ENCODE measurements at regions not wholly inside any gene's neighbourhood (a gene's known extent, or its start where the extent isn't known, plus 50 kb on each side); places are given as distances from the start of the nearest gene placed in this dataset.

GRCh38 chr4:62571494-62571893, 1371.4 kb downstream of the ADGRL3 start (continued):
- no peak for TF ChIP-seq EZH2phosphoT487 (IDR thresholded peaks at IDR 0.05; ENCODE audit: borderline replicate concordance, low read depth)
- TF ChIP-seq EP300 (IDR thresholded peaks at IDR 0.05; ENCODE audit: borderline replicate concordance in 1 of 2, low read depth in 1 of 2, low read length in 1 of 2), result no peak
- no peak for TF ChIP-seq TEAD4 (IDR thresholded peaks at IDR 0.05; ENCODE audit: borderline replicate concordance, insufficient read depth)
- TF ChIP-seq MAX (IDR thresholded peaks at IDR 0.05; ENCODE audit: low read depth), result no peak
- no peak for TF ChIP-seq RXRA (IDR thresholded peaks at IDR 0.05; ENCODE audit: borderline replicate concordance, low read depth)
- TF ChIP-seq YY1 (IDR thresholded peaks at IDR 0.05; ENCODE audit: low read depth), result no peak
- TF ChIP-seq FOXM1 (IDR thresholded peaks at IDR 0.05; ENCODE audit: low read depth), result no peak

DNA sequence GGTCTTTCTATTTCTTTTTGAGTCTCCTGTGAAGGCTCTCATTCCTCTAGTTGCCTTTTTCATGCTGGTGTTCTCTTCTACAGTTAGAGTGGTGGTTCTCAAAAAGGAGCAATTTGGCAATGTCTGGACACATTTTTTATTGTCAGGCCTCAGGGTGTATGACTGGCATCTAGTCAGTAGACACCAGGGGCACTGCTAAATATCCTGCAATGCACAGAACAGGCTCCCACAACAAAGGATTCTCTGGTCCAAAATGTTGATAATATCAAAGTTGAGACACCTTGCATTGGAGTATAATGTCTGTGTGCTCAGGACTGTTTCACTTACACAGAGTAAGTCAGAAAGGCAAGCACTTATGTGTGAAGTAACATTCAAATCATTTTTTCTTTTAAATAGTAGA, 1360.7 kb downstream of the ADGRL3 start:
- H3F3A ChIP-seq (replicated peaks; ENCODE audit: insufficient read depth), result no peaks in the 10 kb centered on the region
- no peak for TF ChIP-seq CHD2 (IDR thresholded peaks at IDR 0.05; ENCODE audit: low read length, partially characterized antibody)
- peak in 1 of 2 experiments; percentile 38; a peak in 1 of 4 replicates for TF ChIP-seq EP300 (IDR thresholded peaks at IDR 0.05; ENCODE audit: borderline replicate concordance in 1 of 2, low read depth in 1 of 2, low read length in 1 of 2)
- peak; percentile 25; the same call in 1 of the 2 replicates for TF ChIP-seq RCOR1 (IDR thresholded peaks at IDR 0.05; ENCODE audit: low read length)
- peak; percentile 54 for TF ChIP-seq GATA2 (CRISPR knock-in tag; IDR thresholded peaks at IDR 0.05)
- no peak for TF ChIP-seq YY1 (IDR thresholded peaks at IDR 0.05; ENCODE audit: low read depth)
- no peak overlapping the region for H3K9ac ChIP-seq
- CTCF ChIA-PET, result no interaction called here
- no peak overlapping the region for H3K4me2 ChIP-seq
- POLR2A ChIA-PET, result no interaction called here
- H3K27ac ChIP-seq (ENCODE audit: low read depth in 2 of 2, low read length in 1 of 2), result peak overlapping the region in 1 of 2 experiments; percentile 47; a peak in 1 of 4 replicates
- no peaks in the 10 kb centered on the region for H3K36me3 ChIP-seq (replicated peaks in 1 of 2; ENCODE audit: control insufficient read depth in 1 of 2, insufficient read depth in 2 of 2, low read length in 1 of 2)
- no peaks in the 10 kb centered on the region for H4K20me1 ChIP-seq (ENCODE audit: insufficient read depth)
- peak; percentile 13 for DNase-seq
- no peaks in the 10 kb centered on the region for H3K79me2 ChIP-seq (ENCODE audit: insufficient read depth)
- H3K4me3 ChIP-seq (ENCODE audit: low read depth in 2 of 2, low read length in 1 of 2), result no peak overlapping the region
- H2AFZ ChIP-seq (ENCODE audit: low read depth), result no peak overlapping the region
- no peaks in the 10 kb centered on the region for H3K27me3 ChIP-seq (ENCODE audit: insufficient read depth)
- no peaks in the 10 kb centered on the region for H3K9me3 ChIP-seq
- no peaks in the 10 kb centered on the region for H3K9me2 ChIP-seq
- H3K4me1 ChIP-seq (ENCODE audit: control insufficient read depth in 1 of 2, insufficient read depth in 2 of 2, low read depth in 1 of 2, low read length in 1 of 2), result peaks cover 0 to 3% of the 10 kb centered on the region in 2 experiments; a peak in 2 of 4 replicates

- no peaks in the 10 kb centered on the region for H3K36me3 ChIP-seq (replicated peaks in 1 of 2; ENCODE audit: control insufficient read depth in 1 of 2, insufficient read depth in 2 of 2, low read length in 1 of 2)
- H3K27me3 ChIP-seq (ENCODE audit: insufficient read depth), result no peaks in the 10 kb centered on the region
- H4K20me1 ChIP-seq (ENCODE audit: insufficient read depth), result no peaks in the 10 kb centered on the region
- POLR2A ChIA-PET, result no interaction called here
- 38% methylated on average over 2 of the region's 2 CpGs for WGBS (ENCODE audit: low lambda C conversion rate)
- H3K79me2 ChIP-seq (ENCODE audit: insufficient read depth), result no peaks in the 10 kb centered on the region
- no peak overlapping the region for H3K27ac ChIP-seq (ENCODE audit: low read depth in 2 of 2, low read length in 1 of 2)
- H3K9me3 ChIP-seq, result no peaks in the 10 kb centered on the region
- CTCF ChIA-PET, result no interaction called here
- no peak overlapping the region for H3K4me3 ChIP-seq (ENCODE audit: low read depth in 2 of 2, low read length in 1 of 2)
- no peaks in the 10 kb centered on the region for H3K9me2 ChIP-seq
- H3F3A ChIP-seq (replicated peaks; ENCODE audit: insufficient read depth), result no peaks in the 10 kb centered on the region
- H3K4me2 ChIP-seq, result no peak overlapping the region
- TF ChIP-seq SIN3A (IDR thresholded peaks at IDR 0.05; ENCODE audit: borderline replicate concordance, low read depth, low read length) (no peak), TCF12 (IDR thresholded peaks at IDR 0.05) (no peak), TAF1 (IDR thresholded peaks at IDR 0.05; ENCODE audit: borderline replicate concordance, low read depth, low read length) (no peak), TEAD4 (IDR thresholded peaks at IDR 0.05; ENCODE audit: borderline replicate concordance, insufficient read depth) (no peak), EP300 (IDR thresholded peaks at IDR 0.05; ENCODE audit: borderline replicate concordance in 1 of 2, low read depth in 1 of 2, low read length in 1 of 2) (no peak), SMC3 (IDR thresholded peaks at IDR 0.05; ENCODE audit: low read depth, low read length) (no peak), MEF2A (IDR thresholded peaks at IDR 0.05; ENCODE audit: borderline replicate concordance, low read depth) (no peak), PBX3 (IDR thresholded peaks at IDR 0.05) (no peak), NFIC (IDR thresholded peaks at IDR 0.05; ENCODE audit: borderline replicate concordance) (no peak), RAD21 (IDR thresholded peaks at IDR 0.05; ENCODE audit: low read length) (no peak), POLR2AphosphoS5 (IDR thresholded peaks at IDR 0.05; ENCODE audit: low read depth, low read length) (no peak), NRF1 (IDR thresholded peaks at IDR 0.05; ENCODE audit: low read depth, low read length) (no peak), FOXJ3 (CRISPR knock-in tag; IDR thresholded peaks at IDR 0.05) (no peak), GATA2 (CRISPR knock-in tag; IDR thresholded peaks at IDR 0.05) (no peak), MAX (IDR thresholded peaks at IDR 0.05; ENCODE audit: low read depth) (no peak), MXI1 (IDR thresholded peaks at IDR 0.05; ENCODE audit: low read depth, low read length) (no peak), RXRA (IDR thresholded peaks at IDR 0.05; ENCODE audit: borderline replicate concordance, low read depth) (no peak)
- TF ChIP-seq, protein P1, sequence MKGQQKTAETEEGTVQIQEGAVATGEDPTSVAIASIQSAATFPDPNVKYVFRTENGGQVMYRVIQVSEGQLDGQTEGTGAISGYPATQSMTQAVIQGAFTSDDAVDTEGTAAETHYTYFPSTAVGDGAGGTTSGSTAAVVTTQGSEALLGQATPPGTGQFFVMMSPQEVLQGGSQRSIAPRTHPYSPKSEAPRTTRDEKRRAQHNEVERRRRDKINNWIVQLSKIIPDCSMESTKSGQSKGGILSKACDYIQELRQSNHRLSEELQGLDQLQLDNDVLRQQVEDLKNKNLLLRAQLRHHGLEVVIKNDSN (IDR thresholded peaks at IDR 0.05; ENCODE audit: borderline replicate concordance, low read depth), result no peak
- TF ChIP-seq, protein P2, sequence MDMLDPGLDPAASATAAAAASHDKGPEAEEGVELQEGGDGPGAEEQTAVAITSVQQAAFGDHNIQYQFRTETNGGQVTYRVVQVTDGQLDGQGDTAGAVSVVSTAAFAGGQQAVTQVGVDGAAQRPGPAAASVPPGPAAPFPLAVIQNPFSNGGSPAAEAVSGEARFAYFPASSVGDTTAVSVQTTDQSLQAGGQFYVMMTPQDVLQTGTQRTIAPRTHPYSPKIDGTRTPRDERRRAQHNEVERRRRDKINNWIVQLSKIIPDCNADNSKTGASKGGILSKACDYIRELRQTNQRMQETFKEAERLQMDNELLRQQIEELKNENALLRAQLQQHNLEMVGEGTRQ (IDR thresholded peaks at IDR 0.05; ENCODE audit: borderline replicate concordance, low read depth, low read length), result no peak
- H2AFZ ChIP-seq (ENCODE audit: low read depth), result no peak overlapping the region
- H3K4me1 ChIP-seq (ENCODE audit: control insufficient read depth in 1 of 2, insufficient read depth in 2 of 2, low read depth in 1 of 2, low read length in 1 of 2), result peaks cover 0 to 4% of the 10 kb centered on the region in 2 experiments; a peak in 1 of 4 replicates
- no peak for DNase-seq
- no peak overlapping the region for H3K9ac ChIP-seq
Observed at GRCh38 chr4:62550121-62550520, 1350.0 kb downstream of the ADGRL3 start.
